NCI-H2081 treated with DMSO at 0.1 percent for 48 hours (cell line): ENCODE measurements at regions not wholly inside any gene's neighbourhood (a gene's known extent, or its start where the extent isn't known, plus 50 kb on each side); places are given as distances from the start of the nearest gene placed in this dataset.

Source experiments
- DNase-seq: peaks from one replicate; lab custom pipeline; 2025; lab: John Stamatoyannopoulos, UW

DNA sequence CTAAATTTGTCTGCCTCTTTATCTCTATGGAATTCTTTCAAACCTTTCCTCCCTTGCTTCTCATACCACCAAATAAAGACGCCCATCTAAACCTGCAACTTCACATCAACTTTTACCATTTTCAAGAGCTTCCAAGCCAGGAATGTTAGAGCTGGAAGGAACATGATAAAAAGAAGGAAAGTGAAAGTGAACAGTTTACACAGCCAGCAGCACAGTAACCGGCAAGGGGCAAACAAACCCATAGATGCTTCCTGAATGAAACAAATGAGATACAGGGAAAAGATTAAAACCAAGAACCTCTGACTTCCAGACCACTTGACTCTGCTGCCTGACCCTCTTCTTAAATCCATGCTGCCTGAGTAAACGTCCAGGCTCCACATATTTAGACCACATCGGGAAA lies 231.1 kb upstream of the CA10 start:
- DNase-seq: no peak

DNA sequence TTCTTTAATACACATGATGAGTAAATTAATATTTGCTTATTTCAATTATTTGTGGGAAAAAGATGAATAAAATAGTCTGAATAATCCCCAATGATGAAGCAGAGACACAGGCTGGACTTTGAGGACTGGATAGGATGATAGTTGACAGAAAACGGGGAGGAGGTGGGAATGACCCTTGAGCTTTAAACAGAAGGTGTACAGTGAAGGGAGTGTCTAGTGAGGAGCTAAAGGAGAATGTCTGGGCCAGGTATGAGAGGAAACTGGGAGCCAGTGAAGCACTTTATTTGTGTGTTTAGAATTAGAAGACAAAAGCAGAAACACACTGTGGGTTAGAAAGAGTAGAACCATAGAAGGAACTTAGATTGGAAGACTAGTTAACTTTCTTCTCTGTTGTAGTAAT lies 230.4 kb upstream of the CA10 start:
- DNase-seq: no peak

DNA sequence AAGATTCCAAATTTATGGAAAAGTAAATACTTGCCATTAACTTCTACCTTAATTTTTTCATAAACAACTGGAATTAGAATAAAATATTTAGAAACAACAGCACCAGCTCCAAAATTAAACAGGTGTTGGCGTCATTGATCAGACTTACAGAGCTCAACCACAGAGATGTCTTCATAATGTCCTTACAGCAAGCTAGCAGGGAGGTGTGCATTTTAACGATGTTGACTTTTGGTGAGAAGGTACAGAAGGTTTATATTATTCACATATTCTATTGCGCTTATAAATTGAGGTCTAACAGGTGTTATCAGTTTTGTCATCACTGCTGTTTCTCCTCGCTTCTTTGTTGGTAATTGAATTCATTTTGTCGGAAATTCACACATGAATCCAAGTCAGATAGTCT lies 226.2 kb upstream of the CA10 start:
- no peak for DNase-seq

DNA sequence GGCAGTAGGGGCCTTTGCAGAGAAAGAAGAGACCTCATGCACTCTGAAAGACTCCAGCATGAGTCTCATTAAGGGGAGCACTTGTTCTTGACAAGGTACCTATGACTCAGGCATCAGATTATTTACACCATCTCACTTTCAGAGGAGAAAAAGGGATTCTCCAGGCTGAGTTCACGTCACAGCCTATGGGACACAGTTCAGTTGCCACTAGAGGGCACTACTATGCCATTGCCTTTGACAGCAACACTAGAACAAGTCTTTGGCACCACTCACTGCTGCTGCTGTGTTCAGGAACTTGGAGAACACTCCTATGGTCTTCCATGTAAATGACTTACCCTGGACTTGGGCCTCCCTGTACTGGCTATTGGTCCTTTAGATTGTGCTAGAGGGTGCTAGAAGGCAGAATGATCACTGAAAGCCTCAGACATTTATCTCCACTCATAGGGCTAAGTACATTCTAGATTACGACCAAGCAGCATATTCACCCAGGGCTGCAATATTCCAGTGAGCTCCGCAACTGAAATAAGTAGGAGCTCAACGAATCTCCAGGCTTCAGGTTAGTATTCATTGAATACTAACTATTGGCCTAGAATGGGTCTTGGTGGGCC lies 225.1 kb upstream of the CA10 start:
- DNase-seq: peak; percentile 71

GRCh38 chr17:52378860-52379259 lies 220.3 kb upstream of the CA10 start:
- DNase-seq: no peak

- DNase-seq: no peak
Observed at GRCh38 chr17:52376137-52376536, 217.6 kb upstream of the CA10 start.

DNA sequence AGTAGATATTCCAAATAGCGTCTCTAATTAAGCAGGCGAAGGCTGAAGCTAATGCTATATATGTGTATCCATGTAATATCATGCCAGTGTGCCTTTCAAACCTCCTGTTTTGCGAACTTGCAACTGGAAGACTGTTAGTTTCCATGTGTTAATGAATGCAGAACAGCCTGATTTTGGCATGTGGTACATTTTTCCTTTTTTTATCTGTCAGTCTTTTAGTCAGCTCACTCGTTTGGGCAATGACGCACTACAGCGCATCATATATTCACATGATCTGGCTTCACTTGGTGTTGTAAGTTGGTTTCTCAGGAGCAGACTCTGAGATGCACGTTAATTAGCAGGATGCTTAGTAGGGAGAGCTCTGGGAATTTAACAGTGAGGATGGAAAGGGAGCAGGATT lies 210.4 kb upstream of the CA10 start:
- DNase-seq: no peak

DNA sequence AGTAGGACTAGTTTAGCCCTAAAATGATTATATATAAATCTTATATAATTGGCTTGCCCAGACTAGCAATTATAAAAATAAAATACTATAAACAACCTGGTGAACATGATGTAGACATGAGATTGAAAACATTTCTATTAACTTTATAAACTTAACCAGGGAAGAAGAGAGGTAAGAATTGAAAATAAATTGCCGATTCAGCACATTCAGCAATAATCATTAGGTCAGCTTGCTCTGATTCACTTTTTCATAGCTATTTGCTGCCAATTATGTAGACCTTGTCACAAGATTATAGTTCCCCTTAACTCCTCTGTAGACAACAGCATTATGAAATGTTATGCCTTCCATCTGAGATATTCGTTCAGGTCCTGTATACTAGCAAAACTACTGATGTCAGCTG lies 199.3 kb upstream of the CA10 start:
- DNase-seq: no peak

DNA sequence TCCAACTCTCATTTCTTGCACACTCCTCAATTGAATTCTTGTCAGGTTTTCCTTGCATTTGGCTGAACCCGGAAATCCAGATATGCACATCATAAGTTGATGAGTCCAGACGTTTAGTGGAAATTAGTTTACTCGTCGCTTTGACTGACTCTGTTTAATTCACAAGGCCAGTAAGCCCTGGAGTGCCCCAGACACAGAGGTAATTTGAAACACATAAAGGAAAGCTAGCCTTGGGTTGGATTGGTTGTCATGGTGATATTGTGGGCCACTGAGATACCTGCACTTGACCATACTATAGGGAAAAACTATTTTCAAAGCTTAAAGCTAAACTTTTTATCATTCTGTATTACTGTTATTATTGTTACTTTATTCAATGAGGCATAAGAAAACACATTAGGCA lies 178.3 kb upstream of the CA10 start:
- DNase-seq: no peak

GRCh38 chr17:52306314-52306713 lies 147.8 kb upstream of the CA10 start:
- no peak for DNase-seq

DNA sequence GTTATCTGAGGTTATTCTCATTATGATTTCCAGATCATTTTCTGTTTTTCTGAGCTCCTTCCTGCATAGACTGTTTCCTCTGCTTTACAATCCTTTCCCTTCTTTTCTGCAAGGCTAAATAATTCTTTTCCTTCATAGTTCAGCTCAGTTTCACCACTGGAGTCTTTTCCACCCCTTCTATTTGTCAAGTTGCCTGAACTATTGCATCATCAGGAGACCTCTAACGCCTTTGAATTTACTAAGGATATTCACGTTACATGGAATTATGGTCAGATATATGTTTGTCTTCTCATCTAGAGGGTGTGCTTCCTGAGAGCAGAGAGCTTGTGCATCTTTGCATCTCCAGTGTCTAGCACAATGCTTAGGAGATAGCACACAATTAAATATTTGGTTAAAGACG lies 140.4 kb upstream of the CA10 start:
- DNase-seq: no peak

DNA sequence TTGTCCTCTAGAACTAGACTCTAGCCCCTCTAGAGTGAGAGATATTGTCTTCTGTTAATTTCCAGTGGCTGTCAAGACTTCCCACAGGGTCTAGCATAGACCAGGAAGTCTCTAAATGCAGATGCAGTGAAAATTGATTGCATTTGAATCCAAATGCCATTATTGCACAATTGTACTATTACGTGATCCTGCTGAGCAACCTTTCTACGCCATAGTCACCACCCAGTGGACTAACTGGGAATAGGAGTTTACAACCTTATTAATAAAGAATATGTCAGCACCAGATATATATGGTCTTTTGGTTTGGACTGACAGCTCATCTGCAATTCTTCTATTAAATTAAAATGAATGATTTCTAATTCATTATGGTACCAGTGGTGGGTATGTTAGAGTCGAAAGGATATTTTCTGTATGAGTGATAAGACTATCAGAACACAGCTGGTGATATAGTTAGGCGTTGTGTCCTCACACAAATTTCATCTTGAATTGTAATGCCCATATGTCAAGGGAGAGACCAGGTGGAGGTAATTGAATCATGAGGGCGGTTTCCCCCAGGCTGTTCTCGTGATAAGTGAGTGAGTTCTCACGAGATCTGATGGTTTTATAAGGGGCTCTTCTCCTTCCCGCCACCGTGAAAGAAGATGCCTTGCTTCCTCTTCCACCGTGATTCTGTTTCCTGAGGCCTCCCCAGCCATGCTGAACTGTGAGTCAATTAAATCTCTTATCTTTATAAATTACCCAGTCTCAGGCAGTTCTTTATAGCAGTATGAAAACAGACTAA lies 138.9 kb upstream of the CA10 start:
- DNase-seq: no peak

DNA sequence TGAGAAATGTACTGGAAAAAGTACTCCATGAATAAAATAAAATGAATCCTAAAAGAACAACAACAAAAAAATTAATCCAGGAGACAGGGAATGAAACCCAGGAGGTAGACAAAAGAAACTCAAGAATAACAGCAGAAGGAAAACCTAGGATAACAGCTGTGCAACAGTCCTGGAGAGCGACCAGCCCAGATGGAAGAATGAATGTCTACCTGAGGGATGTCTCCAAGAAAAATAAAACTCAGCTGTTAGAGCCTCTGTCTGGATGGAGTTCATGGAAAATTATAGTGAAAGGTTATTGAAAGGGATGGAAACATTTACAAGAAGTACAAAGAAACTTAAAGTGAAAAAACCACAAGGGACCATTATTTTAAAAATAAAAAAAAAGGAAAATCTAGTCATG lies 135.8 kb upstream of the CA10 start:
- DNase-seq: no peak

- DNase-seq: no peak
Observed at GRCh38 chr17:52287611-52288010, 129.1 kb upstream of the CA10 start.

- DNase-seq: no peak
Observed at GRCh38 chr17:52283872-52284271, 125.4 kb upstream of the CA10 start.

- DNase-seq: no peak
Observed at GRCh38 chr17:52276381-52277008, 118.0 kb upstream of the CA10 start.

DNA sequence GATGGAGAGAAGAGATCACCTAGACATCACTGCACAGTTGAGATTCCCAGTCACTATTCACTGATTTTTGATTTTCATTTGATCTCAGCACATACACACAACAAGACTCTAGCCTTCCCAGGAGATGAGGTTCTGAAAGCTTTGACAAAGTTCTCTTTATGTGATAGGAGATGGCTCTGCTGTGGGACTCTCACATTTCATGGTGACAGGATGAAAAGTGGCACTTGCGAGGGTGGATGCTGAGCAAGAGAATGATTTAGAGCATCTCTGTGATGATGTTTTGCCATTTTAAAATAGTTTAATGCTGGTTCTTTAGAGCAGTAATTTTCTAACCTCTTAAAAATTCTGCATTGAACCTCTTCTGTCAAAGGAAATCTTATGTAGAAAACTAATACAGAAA lies 113.3 kb upstream of the CA10 start:
- no peak for DNase-seq

GRCh38 chr17:52255347-52255746 lies 96.8 kb upstream of the CA10 start:
- DNase-seq: no peak

DNA sequence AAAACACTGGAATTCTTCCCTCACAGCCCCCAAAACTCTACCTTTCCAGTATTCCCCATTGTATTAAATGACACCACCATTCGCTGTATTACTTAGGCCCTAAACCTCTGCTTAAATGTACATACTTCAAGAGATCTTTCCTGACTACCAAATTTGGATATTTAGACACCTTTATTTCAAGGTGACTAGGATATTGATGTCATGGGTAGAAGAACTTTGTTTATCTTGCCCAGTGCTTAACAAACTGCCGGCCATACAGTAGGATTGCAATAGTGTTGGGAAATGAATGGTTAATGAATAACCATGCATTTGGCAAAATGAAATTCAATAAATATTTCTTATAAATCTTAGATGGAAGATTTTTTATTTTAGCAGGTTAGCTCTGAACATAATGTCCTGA lies 86.2 kb upstream of the CA10 start:
- no peak for DNase-seq

DNA sequence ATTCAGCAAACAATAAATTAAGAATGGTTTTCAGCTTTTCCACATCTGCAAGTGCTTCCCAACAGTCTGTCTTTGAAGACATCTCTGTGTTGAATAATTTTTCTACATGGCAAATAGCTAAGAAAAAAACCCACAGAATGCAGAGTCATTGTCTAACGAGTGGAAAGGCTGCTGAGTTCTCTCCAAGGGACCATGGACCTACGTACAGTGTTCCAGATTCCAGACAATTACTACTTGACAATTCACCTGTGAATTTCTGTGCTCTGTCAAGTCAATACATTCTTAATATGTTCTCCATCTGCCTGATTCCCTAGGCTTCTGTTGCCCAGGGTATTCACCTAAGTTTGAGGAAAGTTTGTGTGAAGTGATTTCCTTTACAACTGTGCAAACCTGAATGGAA lies 83.8 kb upstream of the CA10 start:
- no peak for DNase-seq

GRCh38 chr17:52237151-52237550 lies 78.6 kb upstream of the CA10 start:
- no peak for DNase-seq

DNA sequence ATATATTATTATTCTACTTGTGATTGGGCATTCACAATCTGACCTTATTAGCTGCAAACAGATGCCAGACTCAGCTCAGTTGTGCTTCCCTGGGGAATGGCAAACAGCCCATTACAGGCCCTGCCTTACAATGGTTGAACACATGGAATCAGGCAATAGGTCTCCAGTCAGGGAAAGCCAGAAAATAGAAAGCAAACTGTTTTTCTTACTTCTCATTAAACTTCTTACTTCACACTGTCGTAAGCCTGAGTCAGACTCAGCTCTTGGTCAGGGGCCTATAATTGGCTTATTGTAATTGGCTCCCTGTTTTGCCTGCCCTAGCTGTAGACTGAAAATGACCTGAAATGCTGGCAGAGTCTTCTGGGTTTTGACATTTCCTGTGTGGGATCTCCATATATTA lies 77.0 kb upstream of the CA10 start:
- no peak for DNase-seq

- DNase-seq: no peak
Observed at GRCh38 chr17:52233632-52234031, 75.1 kb upstream of the CA10 start.

DNA sequence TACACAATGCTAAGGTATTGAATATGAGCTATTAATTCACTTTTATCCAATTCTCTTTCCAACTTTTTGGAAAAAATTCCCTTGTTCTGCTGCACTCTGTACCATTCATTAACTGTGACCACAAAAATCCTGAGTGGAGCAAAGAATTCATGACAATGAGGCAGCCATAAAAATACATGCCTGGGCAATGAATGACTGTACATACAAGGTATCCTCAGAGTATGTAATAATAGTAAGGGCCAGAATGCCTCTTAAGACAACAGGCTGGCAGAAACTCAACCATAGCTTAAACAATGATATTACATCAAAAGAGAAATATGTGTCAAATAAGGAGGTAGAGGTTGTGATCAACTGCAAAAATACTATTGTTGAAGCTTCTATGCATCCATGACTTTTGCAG lies 74.7 kb upstream of the CA10 start:
- DNase-seq: no peak
